GM18502 (cell line): ENCODE measurements at regions not wholly inside any gene's neighbourhood (a gene's known extent, or its start where the extent isn't known, plus 50 kb on each side); places are given as distances from the start of the nearest gene placed in this dataset.
A peak's percentile ranks its signal among the peaks of the same experiment; 100 is the strongest.

Source experiments
- ATAC-seq: cut with Tn5 transposase; IDR thresholded peaks from one replicate; pipeline ENCODE4 v1.9.1; 2021; ENCODE audit warnings: mild to moderate bottlenecking; ENCODE audit not compliant: unreplicated experiment, poor library complexity

DNA sequence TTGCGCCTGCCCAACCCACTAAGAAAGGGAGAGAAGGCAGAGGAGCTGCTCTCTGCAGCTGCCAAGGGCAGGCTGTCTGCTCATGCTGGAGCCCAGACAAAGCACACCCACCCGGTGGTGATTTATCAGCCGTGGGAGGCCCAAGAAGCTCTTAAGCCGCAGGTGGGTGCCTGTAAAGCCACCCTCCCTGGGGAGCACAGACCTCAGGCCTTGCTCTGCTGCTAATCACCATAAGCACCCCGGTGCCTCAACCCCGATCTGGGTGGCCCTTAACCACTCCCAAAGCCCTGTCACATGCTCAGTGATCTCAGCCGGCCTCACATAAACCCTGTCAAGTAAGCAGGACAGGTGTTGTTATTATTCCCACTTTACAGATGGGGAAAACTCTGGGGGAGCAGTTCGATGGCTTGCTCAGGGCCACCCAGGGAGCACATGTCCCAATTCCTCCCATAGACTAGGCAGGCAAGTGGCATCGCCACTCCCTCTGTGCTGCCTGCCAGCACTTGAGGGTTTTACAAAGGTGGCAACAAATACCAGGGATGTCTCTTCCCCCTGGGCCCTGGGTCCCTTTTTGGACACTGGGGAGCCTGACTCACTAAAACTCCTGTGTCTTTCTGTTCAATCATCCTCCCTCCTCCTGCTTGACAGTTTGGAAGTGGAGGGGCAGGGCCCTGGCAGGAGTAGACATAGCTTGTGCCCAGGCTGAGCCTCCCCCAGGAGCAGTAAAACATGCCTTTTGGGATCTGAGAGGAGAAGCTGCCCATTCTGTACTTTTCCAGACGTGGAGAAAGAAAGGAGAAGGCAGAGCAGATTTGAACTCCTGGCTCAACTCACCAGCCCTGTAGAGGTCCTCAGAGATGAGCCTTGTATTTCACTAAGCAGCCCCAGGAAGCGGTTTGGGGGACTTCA lies 299.3 kb downstream of the SOX9 start:
- ATAC-seq, result peak; percentile 54

DNA sequence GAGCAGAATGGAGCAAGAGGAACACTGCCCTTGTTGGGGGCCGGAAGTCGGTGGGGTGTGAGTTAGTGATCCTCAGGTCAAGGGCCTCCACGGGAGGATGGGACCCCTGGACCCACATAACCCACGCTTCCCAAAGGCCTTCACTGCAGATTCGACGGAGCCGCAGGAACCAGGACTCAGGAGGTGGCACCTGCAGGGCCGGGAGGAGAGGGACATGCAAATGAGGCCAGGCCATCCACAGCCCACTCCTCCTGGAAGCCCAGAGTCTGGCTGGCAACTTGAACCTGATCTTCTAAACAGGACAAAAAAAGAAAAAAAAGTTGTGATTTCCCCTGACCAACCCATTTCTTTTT lies 299.9 kb downstream of the SOX9 start:
- no peak for ATAC-seq

DNA sequence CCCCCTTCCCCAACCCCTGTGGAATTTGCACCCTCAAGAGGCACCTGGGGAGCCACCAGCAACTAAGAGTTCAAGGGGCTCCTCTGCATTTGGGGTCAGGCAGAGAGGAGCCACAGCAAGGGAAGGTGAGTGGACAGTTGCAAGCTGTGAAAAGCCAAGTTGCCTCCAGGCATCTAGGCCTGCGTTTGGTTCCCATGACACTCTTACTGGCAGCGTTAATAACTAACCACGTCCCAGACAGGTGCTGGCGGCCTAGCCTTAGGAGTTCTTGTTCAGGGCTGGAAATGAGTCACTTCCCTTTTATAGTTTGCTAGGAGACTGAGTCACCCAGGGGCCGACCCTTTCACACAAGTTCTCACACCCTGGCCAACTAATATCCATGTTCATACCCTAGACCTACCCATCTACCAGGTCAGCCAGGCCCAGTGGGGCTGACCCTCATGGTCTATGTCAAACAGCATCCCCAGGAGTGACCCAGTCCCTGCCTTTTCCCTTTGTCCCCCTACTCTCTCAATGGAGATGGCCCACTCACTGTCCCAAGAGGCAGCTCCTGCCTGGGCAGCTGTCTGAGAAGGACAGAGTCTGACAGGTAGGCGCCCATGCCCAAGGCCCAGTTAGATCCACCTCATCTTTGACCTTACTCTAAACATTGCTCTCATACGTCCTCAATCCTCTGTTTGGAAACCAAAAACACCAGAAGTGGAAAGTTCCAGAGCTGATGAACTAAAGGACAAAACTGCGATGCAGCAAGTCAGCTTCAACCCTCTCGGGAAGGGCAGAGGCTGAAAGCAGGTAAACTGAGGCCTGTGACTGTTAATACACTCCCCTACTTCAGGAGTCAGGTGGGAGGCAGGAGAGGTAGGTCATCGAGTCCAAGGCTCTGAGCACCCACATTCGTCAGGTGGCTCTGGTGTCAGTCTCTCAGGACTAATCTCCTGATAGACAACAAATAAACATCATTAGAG lies 300.6 kb downstream of the SOX9 start:
- peak; percentile 58 for ATAC-seq

DNA sequence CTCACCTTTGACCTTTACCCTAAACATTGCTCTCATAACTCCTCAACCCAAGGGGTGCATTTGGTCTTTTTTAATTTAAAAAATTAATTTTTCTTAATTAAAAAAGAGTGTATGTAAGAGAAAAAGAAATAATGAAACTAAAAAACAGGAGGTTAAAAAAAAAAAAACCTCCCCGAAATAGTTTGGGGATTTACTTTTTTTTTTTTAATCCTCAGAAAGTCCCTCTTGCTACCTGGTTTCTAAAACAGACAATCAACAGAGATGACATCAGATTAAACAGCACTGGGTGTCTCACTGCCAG lies 301.3 kb downstream of the SOX9 start:
- no peak for ATAC-seq

DNA sequence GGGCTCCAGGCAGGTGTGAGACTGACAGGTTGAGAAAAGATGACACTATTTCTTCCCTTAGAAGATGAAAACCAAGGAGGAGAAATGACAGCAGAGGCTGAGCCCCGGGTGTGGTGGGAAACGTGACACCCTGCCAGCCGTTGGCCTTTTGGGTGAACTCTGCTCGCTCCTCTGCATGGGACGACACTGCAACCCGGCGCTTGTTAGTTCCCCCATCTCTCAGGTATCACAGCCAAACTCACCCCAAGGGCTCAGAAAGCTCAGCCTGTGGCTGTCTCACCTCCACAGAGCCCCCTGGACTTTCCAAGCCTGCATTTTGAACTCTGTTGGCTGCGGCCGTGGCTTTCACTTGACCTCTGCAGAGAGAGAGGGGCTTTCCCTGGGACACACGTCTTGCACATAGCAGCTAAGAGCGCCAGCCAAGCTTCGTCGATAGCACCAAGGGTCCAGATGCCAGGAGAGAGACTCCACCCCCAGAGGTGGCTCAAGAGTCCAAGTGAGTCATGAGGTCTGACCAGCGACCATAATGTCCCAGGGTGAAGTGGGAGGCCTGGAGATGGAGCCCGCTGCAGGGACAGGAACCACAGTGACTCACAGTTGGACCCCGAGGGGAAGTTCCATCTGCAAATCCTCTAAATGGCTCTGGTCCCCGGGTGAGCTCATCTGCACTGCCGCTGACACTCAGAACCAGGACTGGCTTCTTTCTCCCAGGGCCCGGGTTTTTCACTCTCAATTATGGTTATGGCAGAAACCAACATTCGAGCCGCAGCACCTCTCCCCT lies 301.9 kb downstream of the SOX9 start:
- ATAC-seq, result peak; percentile 42

DNA sequence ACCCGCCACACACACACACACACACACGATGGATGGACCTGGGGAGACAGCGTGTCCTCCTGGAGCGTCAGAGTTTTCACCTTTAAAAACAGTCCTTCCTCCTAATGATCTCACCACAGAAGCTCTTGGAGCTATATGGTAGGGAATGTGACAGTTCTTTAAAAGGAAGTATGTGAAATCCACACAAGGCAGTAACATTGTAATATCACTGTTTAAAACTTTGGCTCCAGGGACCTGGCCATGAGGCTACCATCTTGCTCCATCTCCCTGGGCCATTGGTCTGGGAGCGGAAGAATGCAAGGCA lies 302.4 kb downstream of the SOX9 start:
- no peak for ATAC-seq

DNA sequence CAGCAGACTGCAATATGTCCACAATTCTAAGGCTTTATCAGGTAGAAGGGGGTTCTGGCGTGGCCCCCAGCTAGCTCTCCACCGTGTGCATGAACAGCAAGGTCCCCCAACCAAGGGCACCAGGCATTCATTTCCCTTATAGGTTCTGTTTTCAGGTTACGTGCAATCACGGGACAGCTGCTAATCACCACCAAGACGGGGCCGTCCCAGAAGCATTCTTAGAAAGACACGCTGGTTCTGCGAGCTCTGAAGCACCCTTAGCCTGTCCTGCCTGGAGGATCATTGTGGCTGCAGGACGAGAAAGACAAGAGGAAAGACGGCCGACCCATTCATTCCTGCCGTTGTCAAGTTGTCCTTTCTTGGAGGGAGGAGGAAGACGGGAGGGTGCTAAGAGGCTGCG lies 302.9 kb downstream of the SOX9 start:
- no peak for ATAC-seq

DNA sequence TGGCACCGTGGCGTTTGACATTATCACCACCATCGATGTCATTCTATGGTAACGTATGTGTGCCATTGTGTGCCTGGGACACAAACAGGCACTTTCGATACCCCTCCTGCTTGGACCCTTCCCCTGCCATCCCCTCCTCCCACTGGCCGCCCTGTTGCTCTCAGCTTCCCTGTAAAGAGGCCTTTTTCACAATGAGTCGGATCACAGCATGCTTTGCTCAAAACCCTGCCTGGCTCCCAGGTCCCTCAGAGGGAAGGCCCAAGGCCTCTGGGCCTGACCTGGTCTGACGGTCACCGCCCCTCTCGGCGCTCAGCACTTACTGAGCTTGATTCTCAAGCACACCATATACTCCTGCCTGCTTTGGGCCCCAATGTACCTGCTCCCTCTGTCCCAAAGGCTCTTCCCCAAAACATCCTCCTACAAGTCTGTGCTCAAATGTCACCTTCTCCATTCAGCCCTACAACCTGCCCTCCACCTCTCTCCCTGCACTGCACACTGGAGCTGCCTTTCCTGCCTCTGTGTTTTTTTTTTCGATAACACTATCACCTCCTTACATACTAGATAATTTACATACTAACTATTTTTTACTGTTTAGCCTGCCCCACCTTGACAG lies 303.8 kb downstream of the SOX9 start:
- ATAC-seq, result no peak

DNA sequence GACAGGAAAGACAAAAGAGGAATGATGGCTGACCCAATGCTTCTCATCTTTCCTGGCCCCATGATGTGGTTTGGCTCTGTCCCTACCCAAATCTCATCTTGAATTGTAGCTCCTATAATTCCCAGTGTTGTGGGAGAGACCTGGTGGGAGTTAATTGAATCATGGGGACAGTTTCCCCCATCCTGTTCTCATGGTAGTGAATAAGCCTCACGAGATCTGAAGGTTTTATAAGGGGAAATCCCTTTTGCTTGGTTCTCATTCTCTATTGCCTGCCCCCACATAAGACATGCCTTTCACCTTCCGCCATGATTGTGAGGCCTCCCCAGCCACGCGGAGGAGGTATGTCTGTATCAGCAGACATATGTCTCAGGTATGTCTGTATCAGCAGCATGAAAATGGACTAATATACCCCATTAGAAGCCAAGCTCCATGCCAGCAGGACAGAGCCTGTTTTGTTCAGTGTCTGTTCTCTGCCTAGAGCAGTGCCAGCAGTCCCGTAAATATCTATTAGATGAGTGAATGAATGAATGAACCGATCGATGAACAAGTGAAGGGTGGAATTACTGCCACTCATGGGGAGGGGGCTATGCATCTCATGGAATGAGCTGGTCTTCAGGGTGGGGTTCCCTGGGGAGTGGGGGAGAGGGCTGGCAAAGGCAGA lies 304.4 kb downstream of the SOX9 start:
- no peak for ATAC-seq

DNA sequence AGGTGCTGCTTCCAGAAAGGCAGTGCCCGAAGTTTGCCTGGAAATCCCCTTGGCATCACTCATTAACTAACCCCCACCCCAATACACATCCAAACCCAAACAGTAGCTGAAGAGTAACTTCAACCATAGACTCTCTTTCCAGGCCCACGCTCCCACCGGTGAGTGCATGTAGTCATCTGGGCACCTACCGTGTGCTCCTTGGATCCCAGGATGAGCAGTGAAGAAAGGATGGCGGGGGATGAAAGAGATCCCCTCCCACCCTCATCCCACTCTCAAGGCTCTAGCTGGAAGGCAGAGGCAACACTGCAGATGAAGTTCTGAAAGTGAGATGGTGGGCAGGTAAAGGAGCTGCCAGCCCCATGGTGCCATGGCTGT lies 305.0 kb downstream of the SOX9 start:
- ATAC-seq, result no peak

DNA sequence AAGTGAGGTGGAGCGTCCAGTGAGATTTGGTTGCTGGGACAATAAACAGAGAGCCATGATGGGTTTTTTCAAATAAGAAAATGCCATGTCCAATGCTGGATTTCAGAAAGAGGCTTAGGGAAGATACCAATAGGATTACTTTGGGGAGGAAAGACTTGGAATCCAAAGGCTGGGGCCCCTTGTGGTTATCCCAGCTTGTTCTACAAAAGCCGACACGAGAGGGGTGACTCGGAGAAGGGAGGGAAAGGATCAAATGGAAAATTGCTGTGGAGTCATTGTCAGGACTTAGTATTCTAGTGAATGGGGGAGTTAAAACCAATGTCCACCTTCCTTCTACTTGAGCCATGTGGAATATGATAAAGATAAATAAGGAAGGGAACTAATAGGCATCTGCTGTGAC lies 305.5 kb downstream of the SOX9 start:
- ATAC-seq, result no peak

DNA sequence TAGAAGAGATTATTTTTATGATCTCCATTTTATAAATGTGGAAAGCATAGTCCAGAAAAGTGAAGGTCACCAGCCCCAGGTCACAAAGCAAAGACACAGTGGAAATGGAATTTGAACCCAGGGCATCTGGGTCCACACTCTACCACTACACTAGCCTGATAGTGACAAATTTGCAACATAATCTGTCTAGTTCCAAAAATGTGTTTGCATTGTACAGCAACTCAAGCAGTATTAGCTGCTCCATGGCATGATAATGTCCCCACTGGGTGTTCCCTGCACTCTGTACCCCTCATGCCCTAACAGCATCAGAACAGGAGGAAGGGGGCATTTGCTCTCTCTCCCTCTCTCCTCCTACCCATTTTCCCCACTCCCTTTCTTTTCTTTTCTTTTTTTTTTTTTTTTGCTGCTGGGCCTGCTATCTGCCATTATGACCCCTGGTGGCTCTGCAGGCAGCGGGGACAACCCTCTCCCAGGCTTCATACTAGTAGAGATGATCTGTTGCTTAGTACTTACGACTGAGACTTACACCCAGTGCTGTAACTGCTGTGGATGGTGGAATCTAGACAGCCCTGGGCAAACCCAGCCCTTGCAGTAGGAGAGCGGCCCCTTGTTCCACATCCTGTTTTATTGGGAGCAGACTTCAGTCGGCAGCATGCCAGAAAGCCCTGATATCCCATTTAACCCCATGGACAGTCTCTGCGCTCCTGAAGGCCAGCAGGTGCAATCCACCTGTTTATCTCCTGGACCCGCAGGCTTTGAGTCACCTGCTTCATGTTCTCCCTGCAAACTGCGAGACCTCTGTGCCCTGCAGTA lies 306.3 kb downstream of the SOX9 start:
- ATAC-seq, result no peak

DNA sequence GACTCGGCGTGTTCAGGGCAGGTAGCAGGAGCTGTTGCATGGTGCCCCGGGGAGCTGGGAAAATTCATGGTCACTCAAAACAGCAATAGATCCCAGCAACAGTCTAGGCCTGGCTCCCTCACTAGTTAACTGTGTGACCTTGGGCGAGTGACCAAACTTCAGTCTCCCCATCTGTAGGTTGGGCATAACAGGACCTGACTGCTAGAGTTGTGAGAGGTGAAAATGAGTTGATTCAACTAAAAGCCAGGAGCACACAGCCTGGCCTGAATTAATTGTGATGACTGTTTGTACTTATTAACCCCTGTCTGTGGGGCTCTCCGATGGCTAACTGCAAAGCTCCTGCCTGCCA lies 306.9 kb downstream of the SOX9 start:
- no peak for ATAC-seq

DNA sequence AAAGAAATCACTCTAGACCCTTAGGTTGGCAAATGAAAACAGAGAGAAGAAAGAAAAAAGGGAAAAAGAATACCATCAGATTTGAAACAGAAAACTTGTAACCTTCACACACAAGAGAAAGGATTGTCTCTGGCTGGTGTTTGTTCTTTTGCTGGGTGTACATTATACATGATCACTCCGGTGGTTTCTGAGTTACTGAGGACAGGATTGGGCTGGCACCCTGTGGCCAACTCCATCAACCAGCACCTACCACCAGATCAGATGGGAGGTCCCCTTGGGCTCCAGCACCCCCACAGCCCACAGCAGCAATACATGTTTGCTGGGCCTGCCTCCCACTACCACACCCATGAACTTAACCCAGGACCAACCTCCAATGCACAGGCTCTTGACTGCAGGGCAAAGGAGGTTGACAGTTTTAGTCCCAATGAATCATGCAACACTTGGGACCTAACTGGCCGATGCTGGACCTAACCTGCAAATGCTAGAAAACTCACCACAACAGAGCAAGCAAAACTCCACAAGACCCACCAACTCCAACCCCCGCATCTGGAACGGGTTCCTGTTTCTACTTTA lies 308.3 kb downstream of the SOX9 start:
- ATAC-seq, result no peak

DNA sequence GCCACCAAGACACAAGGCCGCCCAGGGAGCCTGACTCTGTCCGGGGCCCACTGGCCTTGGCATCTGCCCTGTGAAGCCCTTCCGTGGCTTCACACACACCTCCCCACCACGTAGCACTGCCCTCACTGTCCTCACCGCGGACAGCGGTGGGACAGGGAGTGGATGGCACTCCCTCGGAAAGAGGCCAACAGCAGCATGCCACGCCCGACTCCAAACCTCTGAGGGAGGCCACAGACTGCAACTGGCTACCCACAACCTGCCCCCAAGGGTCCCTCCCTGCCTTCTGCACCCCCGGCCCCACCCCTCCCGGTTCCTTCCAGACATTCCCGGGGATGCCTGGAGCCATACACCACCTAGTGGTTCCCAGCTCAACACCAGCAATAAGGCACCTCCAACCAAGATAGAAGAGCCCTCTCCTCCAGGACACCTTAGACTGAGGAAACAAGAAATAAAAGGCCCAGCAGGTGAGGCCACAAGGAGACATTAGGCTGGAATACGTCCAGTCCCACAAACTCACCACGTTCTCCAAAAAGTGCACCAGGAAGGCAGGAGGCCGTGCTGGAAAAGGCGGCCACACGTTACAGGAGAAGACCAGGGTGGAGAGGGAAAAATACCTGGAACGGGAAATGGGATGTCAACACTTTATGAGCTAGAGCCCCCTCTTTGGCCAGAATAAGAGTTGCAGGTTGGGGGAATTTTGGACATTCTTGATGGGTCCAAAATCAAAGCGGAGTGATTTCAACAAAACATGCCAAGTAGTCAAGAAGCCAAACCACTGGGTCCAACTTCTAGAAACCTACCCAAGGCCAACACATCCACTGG lies 310.0 kb downstream of the SOX9 start:
- ATAC-seq, result no peak

DNA sequence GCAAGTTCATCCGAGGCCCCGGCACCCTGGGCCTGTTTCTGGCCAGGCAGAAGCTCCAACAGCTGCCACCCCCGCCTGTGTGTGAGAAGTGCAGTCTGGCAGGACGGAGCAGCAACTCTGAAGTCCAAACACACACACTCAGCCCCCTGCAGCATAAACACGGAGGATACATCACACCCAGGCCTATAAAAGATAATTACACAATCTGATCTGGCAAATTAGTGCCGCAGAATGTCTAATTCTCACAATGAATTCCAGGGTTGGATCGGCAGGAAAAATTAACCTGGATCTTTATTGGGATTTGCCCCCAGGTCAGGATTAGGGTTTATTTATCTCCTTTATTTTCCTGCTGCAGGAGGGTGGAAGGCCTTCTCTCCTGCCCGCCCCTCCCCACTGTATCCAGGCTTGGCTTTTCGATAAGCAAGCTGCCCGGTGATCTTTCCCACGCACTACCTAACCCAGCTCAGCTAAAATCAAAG lies 311.4 kb downstream of the SOX9 start:
- no peak for ATAC-seq

DNA sequence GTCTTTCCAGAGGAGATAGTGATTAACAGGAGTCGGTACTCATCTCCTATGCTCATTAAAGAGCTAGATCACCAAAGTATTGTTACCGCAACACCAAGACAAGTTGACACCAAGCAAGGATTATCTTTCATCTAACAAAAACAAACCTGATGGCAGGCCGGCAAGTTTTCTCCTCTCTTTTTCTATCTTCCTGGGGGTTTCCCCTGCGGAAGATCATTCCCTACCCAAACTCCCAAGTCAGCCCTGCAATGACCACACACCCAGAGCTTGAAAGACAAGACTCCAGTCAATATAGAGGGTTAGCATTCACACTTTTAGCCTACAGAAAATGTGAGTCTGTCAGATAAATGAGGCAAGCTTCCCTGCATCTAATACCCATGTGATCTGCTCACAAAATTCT lies 312.1 kb downstream of the SOX9 start:
- ATAC-seq, result no peak

DNA sequence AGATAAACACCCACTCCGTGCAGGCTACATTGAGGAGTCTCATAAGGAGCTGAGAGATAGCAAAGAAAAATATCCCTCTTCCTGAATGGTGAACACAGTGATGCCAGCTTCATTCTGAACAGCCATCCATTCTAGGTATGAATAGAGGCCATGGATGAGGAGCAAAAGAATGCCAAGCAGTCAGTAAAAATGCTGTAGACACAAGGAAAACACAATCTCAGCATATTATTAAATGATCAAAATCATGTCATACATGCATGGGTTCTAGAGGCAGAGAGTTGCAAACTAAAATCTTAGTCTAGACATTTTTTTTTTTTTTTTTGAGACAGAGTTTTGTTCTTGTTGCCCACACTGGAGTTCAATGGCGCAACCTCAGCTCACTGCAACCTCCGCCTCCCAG lies 313.0 kb downstream of the SOX9 start:
- ATAC-seq, result no peak
